ENCODE measurements at regions not wholly inside any gene's neighbourhood (a gene's known extent, or its start where the extent isn't known, plus 50 kb on each side); places are given as distances from the start of the nearest gene placed in this dataset.

DNA sequence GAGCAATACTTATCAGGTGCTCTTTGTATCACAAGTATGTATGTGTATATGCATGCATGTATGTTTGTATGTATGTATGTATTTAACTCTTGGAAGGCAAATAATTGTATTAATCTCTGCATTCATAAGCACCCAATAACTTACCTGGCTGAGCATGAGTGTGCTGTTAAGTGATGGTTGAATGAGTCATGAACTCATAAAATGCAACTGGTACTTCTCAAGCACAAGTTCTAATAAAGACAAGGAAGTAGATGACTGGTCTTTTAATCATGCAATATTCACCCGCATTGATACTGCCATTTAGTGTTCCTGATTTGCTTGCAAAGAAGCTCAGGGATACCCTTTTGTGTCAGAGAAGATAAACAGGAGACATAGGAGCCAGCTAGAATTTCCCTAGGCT lies 204.9 kb upstream of the TRPM3 start:
- Histone ChIP-seq H3K4me3 (no peak overlapping the region), H3K4me2 (no peak overlapping the region), H3K4me1 (no peaks in the 10 kb centered on the region), H3K27ac (no peak overlapping the region), H3K9me3 (no peaks in the 10 kb centered on the region)
- ChIA-PET POLR2A (no interaction called here), CTCF (no interaction called here)
- ATAC-seq = no peak
- no peak for FAIRE-seq
- TF ChIP-seq NPAS2 (CRISPR knock-in tag; IDR thresholded peaks at IDR 0.05; ENCODE audit: borderline replicate concordance) = no peak
- no peak for TF ChIP-seq TFCP2L1 (CRISPR knock-in tag; IDR thresholded peaks at IDR 0.05)
- no peak for TF ChIP-seq RNF2 (IDR thresholded peaks at IDR 0.05; ENCODE audit: borderline replicate concordance, low read depth)
- TF ChIP-seq HES2 (IDR thresholded peaks at IDR 0.05) = no peak
- WGBS (ENCODE audit: missing lambda C conversion rate) = 0% methylated on average over 1 of the region's 1 CpG
- DNase-seq (ENCODE audit: low read depth in 1 of 2, low spot score in 1 of 2) = no peak

DNA sequence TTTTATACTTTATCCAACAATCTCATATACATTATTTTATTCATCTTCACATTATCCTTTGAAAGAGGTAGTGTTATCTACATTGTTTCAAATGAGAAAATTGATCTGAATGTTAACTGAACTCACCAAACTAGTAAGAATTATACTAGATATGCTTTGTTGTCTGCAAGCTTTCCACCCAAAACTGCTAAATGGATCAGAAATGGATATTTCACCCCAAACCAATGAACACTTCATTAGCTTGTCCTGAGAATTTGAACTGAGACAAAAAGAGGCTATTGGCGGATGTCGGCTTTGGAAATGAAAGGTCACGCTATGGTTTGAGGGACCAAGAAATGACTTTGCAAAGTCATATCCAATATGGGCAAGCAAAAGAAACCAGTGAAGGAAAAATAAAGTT lies 201.9 kb upstream of the TRPM3 start:
- WGBS (ENCODE audit: missing lambda C conversion rate) = 99% methylated on average over 3 of the region's 3 CpGs
- TF ChIP-seq MAX (IDR thresholded peaks at IDR 0.05) (no peak), KDM1A (IDR thresholded peaks at IDR 0.05; ENCODE audit: low read depth) (no peak), EP300 (IDR thresholded peaks at IDR 0.05) (no peak), ZC3H11A (IDR thresholded peaks at IDR 0.05) (no peak), POLR2AphosphoS2 (conservative IDR thresholded peaks at IDR 0.05; ENCODE audit: low read length) (no peak), NR3C1 (IDR thresholded peaks at IDR 0.05) (no peak), ESRRA (IDR thresholded peaks at IDR 0.05; ENCODE audit: borderline replicate concordance, low read length) (no peak), REST (IDR thresholded peaks at IDR 0.05) (no peak), MYC (IDR thresholded peaks at IDR 0.05; ENCODE audit: borderline replicate concordance, low read length) (no peak), EHF (CRISPR knock-in tag; IDR thresholded peaks at IDR 0.05) (no peak), POLR2A (IDR thresholded peaks at IDR 0.05; ENCODE audit: low read length) (no peak)
- TF ChIP-seq, protein P1, sequence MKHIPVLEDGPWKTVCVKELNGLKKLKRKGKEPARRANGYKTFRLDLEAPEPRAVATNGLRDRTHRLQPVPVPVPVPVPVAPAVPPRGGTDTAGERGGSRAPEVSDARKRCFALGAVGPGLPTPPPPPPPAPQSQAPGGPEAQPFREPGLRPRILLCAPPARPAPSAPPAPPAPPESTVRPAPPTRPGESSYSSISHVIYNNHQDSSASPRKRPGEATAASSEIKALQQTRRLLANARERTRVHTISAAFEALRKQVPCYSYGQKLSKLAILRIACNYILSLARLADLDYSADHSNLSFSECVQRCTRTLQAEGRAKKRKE (CRISPR knock-in tag; IDR thresholded peaks at IDR 0.05; ENCODE audit: low read depth) = no peak
- H3K9me3 ChIP-seq = no peaks in the 10 kb centered on the region
- CTCF ChIA-PET = no interaction called here
- no peak for FAIRE-seq
- POLR2A ChIA-PET = no interaction called here
- no peak overlapping the region for H3K27ac ChIP-seq
- no peaks in the 10 kb centered on the region for H3K4me1 ChIP-seq
- no peak overlapping the region for H3K4me3 ChIP-seq
- H3K4me2 ChIP-seq = no peak overlapping the region
- DNase-seq (ENCODE audit: low read depth in 1 of 2, low spot score in 1 of 2) = no peak
- ATAC-seq = no peak

GRCh38 chr9:71322311-71322710 lies 200.9 kb upstream of the TRPM3 start:
- no peak overlapping the region for H3K4me3 ChIP-seq
- ATAC-seq (no peak), FAIRE-seq (no peak), DNase-seq (ENCODE audit: low read depth in 1 of 2, low spot score in 1 of 2) (no peak)
- ChIA-PET CTCF (interaction anchor here (0.8 kb wide), 1 partner anchor 447 kb away, joined by 3 read pairs; no protein-coding TSS in a partner anchor), POLR2A (no interaction called here)
- TF ChIP-seq NR3C1 (IDR thresholded peaks at IDR 0.05) (no peak), CHD2 (IDR thresholded peaks at IDR 0.05; ENCODE audit: low read length, partially characterized antibody) (no peak), PHF8 (IDR thresholded peaks at IDR 0.05; ENCODE audit: borderline replicate concordance, low read depth) (no peak), NFE2L2 (conservative IDR thresholded peaks at IDR 0.05; ENCODE audit: low read length) (no peak), BCL3 (IDR thresholded peaks at IDR 0.05) (no peak), ZFP36 (IDR thresholded peaks at IDR 0.05; ENCODE audit: borderline replicate concordance, partially characterized antibody) (no peak)
- no peak overlapping the region for H3K27ac ChIP-seq
- no peaks in the 10 kb centered on the region for H3K9me3 ChIP-seq
- no peak overlapping the region for H3K4me2 ChIP-seq
- 39% methylated on average over 3 of the region's 3 CpGs for WGBS (ENCODE audit: missing lambda C conversion rate)
- no peaks in the 10 kb centered on the region for H3K4me1 ChIP-seq

All from A549 (cell line).